ENCODE measurements at regions not wholly inside any gene's neighbourhood (a gene's known extent, or its start where the extent isn't known, plus 50 kb on each side); places are given as distances from the start of the nearest gene placed in this dataset.

DNA sequence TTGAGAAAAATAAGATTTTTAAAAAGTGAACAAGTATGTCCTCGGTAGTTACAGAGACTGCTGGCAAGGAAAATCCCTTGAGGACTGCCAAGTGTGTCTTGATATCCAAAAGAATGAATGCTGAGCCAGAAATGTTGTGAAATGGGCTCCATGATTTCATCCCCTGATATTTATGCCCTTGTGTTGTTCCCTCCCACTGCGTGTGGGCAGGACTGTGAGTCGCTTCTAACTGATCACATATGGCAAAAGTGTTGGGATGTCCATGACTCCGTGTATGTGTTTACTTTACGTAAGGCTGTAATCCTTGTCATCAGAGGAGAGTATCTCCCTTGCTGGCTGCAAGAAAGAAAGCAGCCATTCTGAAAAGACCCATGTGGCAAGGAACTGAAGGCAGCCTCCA is 285.1 kb downstream of the SS18 start:
- DNase-seq = no peak

DNA sequence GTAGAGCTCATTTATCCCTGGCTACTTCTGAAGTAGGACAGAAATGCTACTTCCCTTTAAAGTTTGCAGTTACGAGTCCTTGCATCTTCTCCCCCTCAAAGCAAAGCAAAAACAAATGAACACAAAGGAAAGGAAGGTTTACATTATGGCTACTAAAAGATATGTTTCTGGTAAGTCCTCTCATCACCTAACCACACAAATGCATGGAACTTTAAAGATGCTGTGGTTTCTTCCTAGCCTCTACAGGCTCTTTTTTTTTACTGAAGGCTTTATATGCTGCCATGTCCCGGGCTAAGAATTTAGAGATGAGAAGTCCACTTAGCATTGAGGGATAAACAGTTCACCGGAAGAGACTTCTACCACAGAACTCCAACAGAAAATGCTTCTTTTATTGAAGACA is 291.2 kb downstream of the SS18 start:
- DNase-seq = no peak

DNA sequence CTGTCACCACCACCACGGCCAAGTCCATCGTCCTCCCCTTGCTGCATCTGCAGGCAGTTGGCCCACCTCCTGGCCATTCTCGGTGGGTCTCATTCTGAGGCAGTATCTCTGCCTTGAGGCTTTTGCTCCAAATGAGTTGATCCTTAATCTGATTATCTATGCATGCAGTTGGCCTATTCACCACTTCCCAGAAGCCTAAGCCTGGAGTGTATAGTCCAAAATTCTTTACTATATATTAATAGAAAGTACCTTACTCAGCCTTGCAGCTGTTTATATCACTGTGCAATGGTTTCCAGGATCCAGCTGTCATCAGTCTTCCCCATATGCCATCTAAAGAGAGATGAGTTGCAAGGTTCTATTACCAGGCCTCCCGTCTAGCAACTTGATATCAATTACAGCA is 292.4 kb downstream of the SS18 start:
- no peak for DNase-seq

- DNase-seq = no peak
Observed at GRCh38 chr18:25795213-25795612, 295.2 kb downstream of the SS18 start.

DNA sequence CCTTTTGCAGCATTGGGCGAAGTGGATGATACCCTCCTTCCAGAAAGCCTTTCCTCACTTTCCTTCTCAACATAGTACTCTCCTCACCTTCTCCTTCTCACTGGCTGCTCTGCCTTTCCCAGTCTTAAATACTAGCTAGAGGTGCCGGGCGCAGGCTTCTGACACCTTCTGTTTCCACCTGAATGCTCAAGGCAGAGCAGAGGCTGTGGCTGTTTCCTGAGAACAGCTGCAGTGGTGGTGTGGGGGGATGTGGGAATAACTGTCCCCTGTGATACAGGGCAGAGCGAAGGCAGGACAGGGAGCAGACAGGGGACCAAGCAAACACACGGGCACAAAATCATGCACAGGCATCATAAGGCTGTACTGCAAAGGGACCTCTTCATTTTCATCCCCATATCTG is 303.1 kb downstream of the SS18 start:
- no peak for DNase-seq

- DNase-seq = no peak
Observed at GRCh38 chr18:25786758-25787157, 303.7 kb downstream of the SS18 start.

GRCh38 chr18:25780105-25780504 is 310.3 kb downstream of the SS18 start:
- no peak for DNase-seq

- DNase-seq = no peak
Observed at GRCh38 chr18:25771796-25772195, 318.6 kb downstream of the SS18 start.

- DNase-seq = no peak
Observed at GRCh38 chr18:25764777-25765176, 325.6 kb downstream of the SS18 start.

GRCh38 chr18:25759111-25759510 is 331.3 kb downstream of the SS18 start:
- DNase-seq = no peak

GRCh38 chr18:25743646-25744151 is 346.7 kb downstream of the SS18 start:
- DNase-seq = no peak

GRCh38 chr18:25739376-25739775 is 351.0 kb downstream of the SS18 start:
- no peak for DNase-seq

- DNase-seq = no peak
Observed at GRCh38 chr18:25737710-25738311, 352.6 kb downstream of the SS18 start.

GRCh38 chr18:25736516-25736915 is 353.9 kb downstream of the SS18 start:
- no peak for DNase-seq

- DNase-seq = no peak
Observed at GRCh38 chr18:25735459-25735858, 355.0 kb downstream of the SS18 start.

DNA sequence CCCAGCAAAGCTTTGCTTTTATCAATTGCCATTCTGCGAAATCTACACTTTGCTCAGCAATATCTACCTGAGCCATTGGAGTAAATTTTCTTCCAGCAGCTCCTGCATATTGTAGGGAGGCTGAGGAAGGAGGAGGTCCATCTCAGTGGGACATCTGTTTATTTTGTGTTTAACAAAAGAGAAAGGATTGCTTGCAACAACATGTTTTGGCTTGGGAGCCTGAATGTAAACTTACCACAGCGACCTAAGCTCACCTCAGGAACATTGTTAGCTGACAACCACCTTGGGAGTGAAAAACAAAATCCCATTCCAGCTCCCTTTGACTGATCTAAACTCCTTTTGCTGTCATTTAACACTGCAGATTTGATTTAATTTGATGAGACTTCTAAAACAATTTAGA is 356.1 kb downstream of the SS18 start:
- DNase-seq = no peak

GRCh38 chr18:25732862-25733261 is 357.6 kb downstream of the SS18 start:
- no peak for DNase-seq

- DNase-seq = no peak
Observed at GRCh38 chr18:25729072-25729471, 361.3 kb downstream of the SS18 start.

- DNase-seq = no peak
Observed at GRCh38 chr18:25727281-25727985, 363.0 kb downstream of the SS18 start.

DNA sequence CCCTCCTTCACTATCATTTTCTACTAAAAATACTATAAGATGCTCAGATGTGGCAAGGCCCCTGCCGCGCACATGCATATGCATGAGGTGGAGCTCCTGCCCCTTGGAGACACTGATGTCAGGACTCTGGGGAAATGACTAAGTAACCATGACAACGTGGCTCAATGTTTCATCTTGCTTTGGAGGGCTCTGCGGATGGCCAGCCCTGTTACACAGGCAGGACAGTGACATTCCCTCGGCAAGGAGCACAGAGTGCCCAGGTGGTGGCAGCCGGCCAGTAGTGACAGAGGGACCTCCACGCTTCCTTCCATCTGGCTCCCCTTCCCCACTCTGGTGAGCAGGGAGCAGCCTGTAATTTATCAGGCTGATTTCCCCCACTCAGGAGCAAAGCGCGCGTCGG is 364.1 kb downstream of the SS18 start:
- DNase-seq = no peak

DNA sequence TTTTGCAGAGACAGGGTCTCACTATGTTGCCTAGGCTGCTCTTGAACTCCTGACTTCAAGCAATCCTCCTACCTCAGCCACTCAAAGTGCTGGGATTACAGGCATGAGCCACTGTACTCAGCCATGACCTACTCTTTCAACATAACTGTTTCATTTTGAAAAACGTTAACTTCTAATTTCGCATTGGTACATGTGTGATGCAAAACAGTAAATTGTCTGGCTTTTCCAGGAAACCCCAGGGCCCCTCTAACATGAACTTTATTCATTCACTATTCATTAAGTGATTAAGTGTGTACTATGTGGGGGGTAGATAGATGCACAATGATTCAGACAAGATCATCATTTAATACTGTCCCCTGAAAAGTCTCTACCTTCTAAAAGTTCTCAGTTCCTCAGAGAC is 364.9 kb downstream of the SS18 start:
- DNase-seq = no peak

DNA sequence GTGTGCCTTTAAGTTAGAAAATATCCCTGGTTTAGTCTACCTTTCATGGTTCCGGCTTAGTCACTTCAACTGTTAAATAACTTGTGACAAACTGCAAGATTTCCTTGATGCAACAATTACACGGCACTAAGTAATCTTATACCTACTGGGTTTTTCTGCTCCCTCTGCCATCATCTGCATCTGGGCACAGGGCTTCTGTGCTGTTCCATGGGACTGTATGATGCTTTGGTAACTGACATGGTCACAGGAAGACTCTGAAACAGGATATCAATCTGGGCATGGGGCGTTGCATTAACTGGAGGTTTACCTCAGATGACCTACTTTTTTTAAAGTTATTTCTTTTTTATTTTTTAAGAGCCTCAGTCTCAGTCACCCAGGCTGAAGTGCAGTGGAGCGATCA is 365.4 kb downstream of the SS18 start:
- no peak for DNase-seq

DNA sequence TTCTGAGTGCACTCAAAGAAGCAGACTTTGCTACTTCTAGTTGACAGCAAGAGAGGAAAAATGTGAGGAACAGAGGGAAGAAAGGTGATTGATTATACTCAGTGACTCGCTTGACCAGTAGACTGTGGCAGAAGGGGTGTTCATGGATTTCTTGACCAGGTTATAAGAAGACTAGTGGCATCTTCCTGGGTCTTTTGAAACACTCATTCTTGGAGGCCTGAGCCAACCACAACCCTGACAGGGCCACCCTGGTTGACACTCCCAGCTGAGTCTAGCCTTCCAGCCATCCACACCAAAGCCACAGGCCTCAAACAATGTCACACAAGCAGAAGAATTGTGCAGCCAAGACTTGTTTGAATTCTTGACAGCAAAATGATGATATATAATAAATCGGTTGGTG is 366.3 kb downstream of the SS18 start:
- DNase-seq = no peak

GRCh38 chr18:25713103-25713502 is 361.1 kb upstream of the ZNF521 start:
- no peak for DNase-seq

- DNase-seq = no peak
Observed at GRCh38 chr18:25710981-25711380, 359.0 kb upstream of the ZNF521 start.

Measured in effector CD4-positive, alpha-beta T cell (primary cell).